ENCODE measurements at regions not wholly inside any gene's neighbourhood (a gene's known extent, or its start where the extent isn't known, plus 50 kb on each side); places are given as distances from the start of the nearest gene placed in this dataset.
"Not testable (repeated sequence)": the region's sequence is repeated elsewhere in the genome, so short reads cannot be mapped to it uniquely, and the experiment has no call there.

- DNase-seq, result no peak
Measured at GRCh38 chr6:48401016-48401415, 290.0 kb upstream of the PTCHD4 start.

GRCh38 chr6:48397887-48398286, 286.9 kb upstream of the PTCHD4 start:
- no peak for DNase-seq

- no peak for DNase-seq
Measured at GRCh38 chr6:48389146-48390043, 278.4 kb upstream of the PTCHD4 start.

DNA sequence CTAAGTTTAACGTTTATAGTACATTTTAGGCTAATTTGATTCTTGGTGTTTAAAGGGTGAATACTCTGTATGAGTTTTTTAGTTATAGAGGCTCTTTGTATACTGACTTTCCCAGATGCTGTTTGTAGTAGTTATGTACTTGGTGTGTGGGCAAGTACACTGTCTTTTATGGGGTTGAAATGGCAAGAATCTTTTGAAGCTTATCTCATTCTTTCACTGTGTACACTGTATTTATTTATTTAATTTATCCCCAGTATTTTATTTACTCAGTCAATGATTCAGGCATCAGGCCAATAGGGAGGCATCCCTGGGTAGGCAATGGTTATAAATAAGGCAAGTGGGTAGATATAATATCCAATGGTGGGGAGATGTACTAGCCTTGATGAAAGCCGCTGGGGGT, 277.0 kb upstream of the PTCHD4 start:
- no peak for DNase-seq

- DNase-seq, result no peak
Measured at GRCh38 chr6:48378884-48379407, 267.9 kb upstream of the PTCHD4 start.

DNA sequence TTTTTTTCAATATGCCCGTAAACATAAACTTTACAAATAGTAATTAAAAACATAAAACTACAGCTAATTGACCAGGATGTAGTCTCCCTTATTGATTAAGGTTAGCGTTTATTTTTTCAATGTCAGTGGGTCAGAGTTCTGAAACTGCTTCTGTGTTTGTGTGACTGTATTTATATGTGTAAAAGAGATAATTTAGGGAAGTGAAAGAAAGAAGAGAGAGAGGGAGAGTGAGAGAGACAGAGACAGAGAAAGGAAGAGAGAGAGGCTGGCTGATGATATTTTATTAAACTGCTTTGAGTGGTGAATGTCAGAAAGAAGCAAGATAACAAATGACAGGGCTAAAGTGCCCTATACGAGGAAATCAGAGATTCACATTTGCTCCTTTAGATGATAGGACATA, 266.1 kb upstream of the PTCHD4 start:
- no peak for DNase-seq

GRCh38 chr6:48371226-48371625, 260.2 kb upstream of the PTCHD4 start:
- DNase-seq, result not testable (repeated sequence)

DNA sequence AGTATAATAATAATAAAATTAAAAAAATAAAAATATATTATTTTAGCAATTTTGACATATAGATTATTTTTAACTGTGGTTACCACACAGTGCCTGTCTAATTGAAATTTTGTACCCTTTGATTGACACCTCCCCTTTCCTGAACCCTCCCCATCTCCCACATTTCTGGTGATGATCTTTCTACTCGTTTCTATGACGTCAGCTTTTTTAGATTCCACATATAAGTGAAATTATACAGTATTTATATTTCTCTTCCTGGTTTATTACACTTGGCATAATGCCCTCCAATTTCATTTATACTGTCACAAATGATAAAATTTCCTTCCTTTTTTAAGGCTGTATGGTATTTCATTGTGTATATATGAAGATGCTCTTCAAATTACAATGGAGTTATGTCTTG, 258.1 kb upstream of the PTCHD4 start:
- no peak for DNase-seq

DNA sequence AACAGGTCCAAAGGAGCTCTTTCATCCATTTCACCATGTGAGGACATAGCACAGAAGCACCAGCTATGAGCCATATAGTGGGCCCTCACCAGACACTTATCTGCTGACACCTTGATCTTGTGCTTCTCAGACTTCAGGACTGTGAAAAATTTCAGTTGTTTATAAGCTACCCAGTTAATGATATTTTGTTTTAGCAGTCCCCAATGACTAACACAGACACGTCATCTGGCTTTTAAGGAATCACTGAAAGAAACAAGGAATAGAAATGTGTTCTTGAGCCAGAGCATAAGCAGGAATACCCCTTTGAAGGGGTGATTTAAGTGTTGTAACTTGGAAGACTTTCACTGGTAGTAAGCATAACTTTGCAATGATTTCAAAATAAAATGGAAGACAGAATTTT, 214.7 kb upstream of the PTCHD4 start:
- no peak for DNase-seq

DNA sequence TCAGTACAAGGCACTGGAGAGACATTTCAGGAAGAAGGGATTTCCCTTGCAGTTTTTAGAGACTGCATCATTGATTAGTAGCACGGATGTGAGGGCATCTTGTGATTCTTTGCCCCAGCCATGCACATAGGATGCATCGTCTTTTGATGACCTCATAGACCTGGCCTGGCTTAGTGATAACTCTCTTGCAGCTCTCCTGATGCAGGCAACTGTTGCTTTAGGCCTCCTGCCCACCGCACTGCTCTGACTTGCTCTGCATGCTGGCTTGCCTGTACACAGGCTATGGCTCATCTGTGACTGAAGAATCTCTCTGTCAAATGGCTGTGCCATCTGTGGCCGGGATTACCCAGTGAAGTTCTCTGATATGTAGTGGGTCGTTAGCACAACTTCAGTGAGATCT, 207.7 kb upstream of the PTCHD4 start:
- DNase-seq, result no peak

- DNase-seq, result no peak
Measured at GRCh38 chr6:48315915-48316314, 204.9 kb upstream of the PTCHD4 start.

DNA sequence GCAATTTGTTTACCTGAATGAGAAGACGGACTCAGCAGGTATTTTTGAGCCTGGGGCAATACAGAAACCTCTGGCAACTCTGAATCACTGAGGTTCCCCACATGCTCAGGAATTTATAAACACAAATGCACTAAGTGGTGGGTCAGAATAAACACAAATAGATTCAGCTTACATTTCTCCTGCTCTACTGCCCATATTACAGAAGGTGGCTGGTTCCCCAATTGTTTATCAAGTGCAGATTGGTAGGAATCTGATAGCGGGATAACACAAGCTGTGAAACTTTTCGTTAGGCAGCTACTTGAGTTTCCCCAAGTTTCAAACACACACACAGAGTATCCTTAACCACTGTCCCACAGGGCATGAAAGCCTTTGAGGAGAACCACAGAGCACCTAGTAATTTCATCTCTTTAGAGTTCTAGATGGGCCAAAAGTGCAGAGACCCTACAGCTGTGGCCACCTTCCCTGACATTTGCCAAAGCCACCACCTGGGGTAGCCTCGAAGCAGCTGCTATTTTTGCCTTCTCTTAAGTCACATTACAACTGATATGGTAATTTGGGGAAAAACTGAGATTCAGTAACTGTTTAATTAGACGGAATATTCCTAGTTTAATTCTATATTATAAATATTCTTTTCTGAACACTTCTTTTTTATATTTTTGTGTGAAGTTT, 204.2 kb upstream of the PTCHD4 start:
- DNase-seq, result no peak

GRCh38 chr6:48311301-48311700, 200.3 kb upstream of the PTCHD4 start:
- no peak for DNase-seq

DNA sequence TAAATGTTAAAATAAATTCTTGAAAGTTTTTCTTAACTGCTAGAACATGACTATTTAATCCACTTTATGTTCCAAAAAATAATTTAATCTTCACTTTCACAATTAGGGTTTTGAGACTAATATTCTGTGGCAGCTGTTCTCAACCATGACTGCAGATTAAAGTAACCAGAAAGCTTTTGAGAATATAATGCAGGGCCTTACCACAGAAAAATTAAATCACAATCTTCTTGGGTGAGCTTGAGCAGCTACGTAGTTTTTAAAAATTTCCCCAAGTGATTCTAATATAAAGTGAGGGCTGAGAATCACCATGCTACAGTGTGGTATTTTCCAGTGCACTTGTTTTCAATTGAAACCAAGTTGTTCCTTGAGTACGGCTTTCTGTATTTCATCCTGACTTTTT, 196.6 kb upstream of the PTCHD4 start:
- no peak for DNase-seq

- DNase-seq, result no peak
Measured at GRCh38 chr6:48290595-48290994, 179.6 kb upstream of the PTCHD4 start.

- DNase-seq, result no peak
Measured at GRCh38 chr6:48289841-48290240, 178.8 kb upstream of the PTCHD4 start.

GRCh38 chr6:48281217-48281616, 170.2 kb upstream of the PTCHD4 start:
- DNase-seq, result no peak

GRCh38 chr6:48280035-48280620, 169.1 kb upstream of the PTCHD4 start:
- no peak for DNase-seq

DNA sequence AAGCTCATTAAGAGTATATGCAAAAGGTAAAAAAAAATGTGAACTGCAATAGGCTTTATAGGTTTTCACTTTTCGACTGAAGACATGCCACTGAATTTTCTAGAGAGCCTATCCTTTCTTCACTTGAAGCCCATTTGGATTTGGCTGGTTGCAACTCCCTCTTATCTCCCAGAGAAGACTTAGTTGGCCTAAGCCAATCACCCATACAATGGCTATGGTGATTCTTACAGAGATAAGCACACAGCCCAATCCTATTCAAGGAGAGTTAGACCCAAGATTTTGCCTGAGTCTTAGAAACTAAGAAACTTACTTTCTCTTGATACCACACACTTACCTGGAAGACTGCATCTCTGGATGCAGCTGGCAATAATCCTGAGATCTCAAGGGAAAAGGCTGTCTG, 167.3 kb upstream of the PTCHD4 start:
- no peak for DNase-seq

GRCh38 chr6:48272518-48272917, 161.5 kb upstream of the PTCHD4 start:
- DNase-seq, result no peak

DNA sequence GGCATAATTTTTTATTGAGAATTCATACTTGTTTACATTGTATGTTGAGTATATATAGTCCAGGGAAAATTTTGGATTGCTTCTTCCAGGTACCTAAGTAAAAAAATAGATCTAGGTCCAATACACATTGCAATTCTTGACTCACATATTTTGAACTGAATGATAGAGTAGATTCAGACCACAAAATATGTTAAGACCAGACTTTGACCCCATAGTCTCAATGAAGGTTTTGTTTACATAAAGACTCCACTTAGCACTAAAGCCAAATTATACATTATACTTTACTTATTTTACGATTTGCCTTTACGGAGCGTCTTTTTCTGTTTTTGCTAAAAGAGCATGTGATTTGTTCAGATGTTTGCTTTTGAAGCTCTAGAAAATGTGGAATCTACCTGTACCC, 144.1 kb upstream of the PTCHD4 start:
- DNase-seq, result no peak

DNA sequence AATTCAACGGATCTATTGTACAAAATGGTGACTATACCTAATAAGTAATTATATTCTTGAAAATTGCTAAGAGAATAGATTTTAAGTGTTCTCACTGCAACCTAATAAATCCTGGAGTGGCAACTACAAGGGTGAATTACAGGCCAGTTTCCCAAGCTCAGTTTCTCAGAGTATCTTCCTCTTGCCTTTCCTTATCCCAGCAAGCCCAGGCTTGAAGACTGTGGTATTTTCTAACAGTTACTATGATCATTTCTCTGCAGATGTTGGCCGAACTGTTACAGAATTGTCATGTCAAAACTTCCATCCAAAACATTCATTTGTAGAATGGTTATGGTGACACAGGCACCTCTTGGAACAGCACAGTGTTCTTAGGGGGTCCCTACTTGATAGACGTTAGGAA, 138.1 kb upstream of the PTCHD4 start:
- DNase-seq, result no peak

- DNase-seq, result no peak
Measured at GRCh38 chr6:48243071-48243470, 132.1 kb upstream of the PTCHD4 start.

All from left kidney (tissue), 1 donor.